Urothelium cell line (cell line): ENCODE measurements at regions not wholly inside any gene's neighbourhood (a gene's known extent, or its start where the extent isn't known, plus 50 kb on each side); places are given as distances from the start of the nearest gene placed in this dataset.

Experiments used
- DNase-seq: peaks from one replicate; pipeline ENCODE4 v3.0.0; 2011; ENCODE audit warnings: low spot score, mixed read lengths
- FAIRE-seq: peaks from 2 replicates; lab custom pipeline; 2011; peaks lifted over from hg19 to GRCh38; lab: Jason Lieb, UNC

GRCh38 chr12:111310076-111310870, 58.6 kb downstream of the PHETA1 start:
- FAIRE-seq = no peak
- no peak for DNase-seq

GRCh38 chr12:111309584-111309983, 59.3 kb downstream of the PHETA1 start:
- FAIRE-seq (no peak), DNase-seq (no peak)

DNA sequence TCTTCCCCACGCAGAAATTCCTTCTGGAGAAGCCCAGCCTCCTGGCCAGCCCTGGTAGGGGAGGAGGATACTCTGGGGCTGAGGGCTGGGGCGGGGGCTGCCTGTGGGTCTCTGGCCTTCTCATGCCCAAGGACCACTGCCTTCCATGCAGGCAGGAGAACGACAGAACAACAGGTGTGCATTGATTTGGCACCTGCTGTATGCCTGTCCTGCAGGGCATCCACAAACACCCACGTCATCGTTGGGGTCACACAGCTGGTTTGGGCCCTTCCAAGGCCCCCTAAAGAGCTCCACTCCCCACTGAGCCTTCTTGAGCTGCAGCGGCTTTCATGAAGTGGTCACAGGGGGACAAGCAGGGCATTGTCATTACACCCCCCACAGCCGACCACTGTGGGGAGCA, 60.4 kb downstream of the PHETA1 start:
- no peak for FAIRE-seq
- DNase-seq = no peak

DNA sequence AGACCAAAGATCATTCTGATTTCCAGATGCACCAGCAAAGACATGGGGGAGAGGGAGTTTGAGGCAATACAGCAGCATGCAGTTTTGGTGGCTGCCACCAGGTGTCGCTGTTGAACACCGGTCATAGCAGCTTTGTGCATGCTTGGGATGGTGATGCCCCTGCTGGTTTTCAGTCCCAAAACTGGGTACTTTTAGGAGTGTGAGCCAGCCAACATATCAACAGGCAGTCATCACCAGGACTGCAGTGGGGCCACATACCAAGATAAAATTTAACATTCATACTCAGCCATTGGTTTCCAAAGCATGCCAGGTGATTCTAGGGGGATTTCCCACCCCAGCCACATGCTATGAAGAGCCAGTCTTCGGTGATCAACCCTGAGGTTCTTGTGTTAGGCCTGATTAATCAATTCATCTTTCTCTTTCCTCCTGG, 64.2 kb downstream of the PHETA1 start:
- DNase-seq (peak; percentile 60), FAIRE-seq (no peak)

- no peak for FAIRE-seq
- DNase-seq = no peak
Observed at GRCh38 chr12:111303531-111303930, 65.4 kb downstream of the PHETA1 start.

GRCh38 chr12:111298582-111299436, 70.1 kb downstream of the PHETA1 start:
- peak; percentile 76 for DNase-seq

DNA sequence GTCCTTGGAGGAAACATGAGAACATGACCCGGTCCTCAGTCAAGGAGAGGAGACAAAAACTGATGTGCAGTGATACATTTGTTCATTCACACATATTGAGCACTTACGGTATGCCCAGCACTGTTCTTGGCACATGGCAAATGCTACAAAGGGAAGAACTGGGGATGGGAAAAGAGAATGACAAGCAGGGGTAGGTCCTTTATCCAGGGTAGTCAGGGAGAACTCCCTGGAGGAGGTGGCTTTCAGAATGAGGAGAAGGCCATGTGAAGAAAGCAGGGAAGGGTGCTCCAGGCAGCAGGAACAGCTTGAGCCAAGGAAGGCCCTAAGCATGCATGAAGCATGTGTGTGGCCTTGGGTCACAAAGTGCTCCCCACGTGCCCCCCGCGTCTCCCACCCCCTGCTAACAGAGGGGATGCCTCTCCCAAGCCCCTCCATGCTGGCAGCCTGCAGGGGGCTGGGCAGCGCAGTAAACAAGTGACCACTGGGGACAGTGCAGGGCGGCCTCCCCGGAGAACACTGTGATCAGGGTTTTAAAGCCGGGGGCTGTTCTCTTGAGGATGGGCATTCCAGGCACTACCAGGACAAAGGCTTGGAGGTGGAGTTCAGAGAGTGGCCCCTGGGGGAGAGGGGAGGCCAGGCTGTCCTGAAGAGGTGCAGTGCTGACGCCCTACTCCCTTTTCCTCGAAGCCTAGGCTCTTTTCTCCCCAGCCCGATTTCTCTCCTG, 71.0 kb downstream of the PHETA1 start:
- DNase-seq (no peak), FAIRE-seq (no peak)

More at GRCh38 chr12:111298582-111299436, 70.1 kb downstream of the PHETA1 start:
- no peak for FAIRE-seq

DNA sequence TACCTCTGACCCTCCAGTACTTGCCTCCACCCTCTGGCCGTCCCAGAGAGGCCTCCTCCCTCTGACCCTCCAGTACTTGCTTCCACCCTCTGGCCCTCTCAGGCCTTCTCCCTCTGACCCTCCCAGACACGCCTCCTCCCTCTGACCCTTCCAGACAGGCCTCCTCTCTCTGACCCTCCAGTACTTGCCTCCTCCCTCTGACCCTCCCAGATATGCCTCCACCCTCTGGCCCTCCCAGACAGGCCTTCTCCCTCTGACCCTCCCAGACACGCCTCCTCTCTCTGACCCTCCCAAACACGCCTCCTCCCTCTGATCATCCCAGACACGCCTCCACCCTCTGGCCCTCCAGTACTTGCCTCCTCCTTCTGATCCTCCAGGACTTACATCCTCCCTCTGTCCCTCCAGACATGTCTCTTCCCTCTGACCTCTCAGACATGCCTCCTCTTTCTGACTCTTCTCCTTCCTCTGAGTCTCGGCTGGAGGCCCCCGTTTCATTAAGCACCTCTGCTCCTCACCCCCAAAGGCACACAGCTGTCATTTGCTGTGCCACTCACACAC, 71.9 kb downstream of the PHETA1 start:
- DNase-seq (no peak), FAIRE-seq (no peak)

DNA sequence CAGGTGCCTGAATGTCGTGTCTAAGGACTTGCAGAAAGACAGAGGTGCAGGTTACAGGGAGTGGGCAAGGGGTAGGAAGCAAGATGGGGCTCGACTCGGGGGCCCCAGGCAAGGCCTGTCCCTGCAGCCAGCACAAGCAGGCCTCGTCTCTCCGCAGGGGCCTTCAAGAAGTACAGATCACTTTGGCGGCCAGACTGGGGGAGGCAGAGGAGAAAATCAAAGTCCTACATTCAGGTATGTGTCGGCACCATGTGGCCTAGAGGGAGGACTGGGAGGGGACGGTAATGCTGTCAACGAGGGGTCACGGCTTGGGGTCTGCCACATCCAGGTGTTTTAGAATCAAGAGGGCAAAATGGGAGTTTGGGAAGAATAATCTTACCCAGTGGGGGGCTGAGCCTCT, 73.7 kb downstream of the PHETA1 start:
- no peak for DNase-seq
- no peak for FAIRE-seq

- FAIRE-seq = no peak
Observed at GRCh38 chr12:111293266-111294009, 75.5 kb downstream of the PHETA1 start.

GRCh38 chr12:111291357-111291756, 77.5 kb downstream of the PHETA1 start:
- no peak for FAIRE-seq

More at GRCh38 chr12:111293266-111294009, 75.5 kb downstream of the PHETA1 start:
- no peak for DNase-seq

DNA sequence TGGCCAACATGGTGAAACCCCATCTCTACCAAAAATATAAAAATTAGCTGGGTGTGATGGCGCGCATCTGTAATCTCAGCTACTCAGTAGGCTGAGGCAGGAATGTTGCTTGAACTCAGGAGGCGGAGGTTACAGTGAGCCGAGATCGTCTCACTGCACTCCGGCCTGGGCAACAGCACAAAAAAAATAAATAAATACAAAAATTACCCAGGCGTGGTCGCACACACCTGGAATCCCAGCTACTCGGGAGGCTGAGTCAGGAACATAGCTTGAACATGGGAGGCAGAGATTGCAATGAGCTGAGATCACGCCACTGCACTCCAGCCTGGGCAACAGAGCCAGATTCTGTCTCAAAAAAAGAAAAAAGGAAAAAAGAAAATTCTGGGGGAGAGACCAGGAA, 80.1 kb downstream of the PHETA1 start:
- FAIRE-seq (no peak), DNase-seq (no peak)

More at GRCh38 chr12:111291357-111291756, 77.5 kb downstream of the PHETA1 start:
- no peak for DNase-seq

- DNase-seq (no peak), FAIRE-seq (no peak)
Observed at GRCh38 chr12:111287125-111287900, 81.6 kb downstream of the PHETA1 start.

DNA sequence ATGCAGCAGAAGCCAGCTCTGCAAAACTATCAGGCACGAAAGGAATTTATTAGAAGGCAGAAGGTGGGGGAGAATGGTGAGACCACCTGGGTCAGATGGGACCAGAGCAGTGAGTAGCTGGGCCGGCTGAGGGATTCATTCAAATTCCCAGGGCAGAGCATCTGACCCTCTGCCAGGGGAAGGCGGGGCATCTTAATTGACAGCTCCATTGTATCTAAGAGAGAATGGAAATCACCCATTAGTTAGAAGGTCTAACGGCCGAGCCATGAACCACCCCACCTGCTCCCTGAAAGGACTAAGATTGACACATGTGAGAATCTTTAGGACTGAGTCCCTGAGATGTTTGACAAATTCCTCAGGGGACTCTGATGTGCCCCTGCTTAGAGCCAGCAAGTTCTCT, 83.7 kb downstream of the PHETA1 start:
- no peak for DNase-seq
- no peak for FAIRE-seq

DNA sequence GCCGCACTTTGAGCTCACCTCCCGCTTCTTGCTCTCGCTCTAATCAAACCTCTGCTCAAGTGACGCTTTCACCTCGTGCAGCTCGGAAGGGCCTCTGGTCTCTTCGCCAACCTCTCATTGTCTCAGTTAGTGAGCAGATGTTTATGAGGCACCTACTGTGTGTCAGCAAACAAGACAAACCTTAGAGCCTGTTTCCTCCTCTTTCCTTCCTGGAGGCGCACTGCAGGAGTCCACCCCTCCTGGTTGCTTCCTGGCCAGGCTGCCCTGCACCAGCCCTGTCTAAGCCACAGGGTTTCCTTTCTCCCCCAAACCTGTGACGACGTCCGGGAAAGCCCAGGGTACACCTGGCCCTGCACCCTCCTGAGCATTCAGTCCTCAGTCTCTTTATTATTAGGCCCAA, 84.2 kb downstream of the PHETA1 start:
- DNase-seq = no peak
- no peak for FAIRE-seq

- no peak for FAIRE-seq
- DNase-seq = no peak
Observed at GRCh38 chr12:111283966-111284365, 84.9 kb downstream of the PHETA1 start.

DNA sequence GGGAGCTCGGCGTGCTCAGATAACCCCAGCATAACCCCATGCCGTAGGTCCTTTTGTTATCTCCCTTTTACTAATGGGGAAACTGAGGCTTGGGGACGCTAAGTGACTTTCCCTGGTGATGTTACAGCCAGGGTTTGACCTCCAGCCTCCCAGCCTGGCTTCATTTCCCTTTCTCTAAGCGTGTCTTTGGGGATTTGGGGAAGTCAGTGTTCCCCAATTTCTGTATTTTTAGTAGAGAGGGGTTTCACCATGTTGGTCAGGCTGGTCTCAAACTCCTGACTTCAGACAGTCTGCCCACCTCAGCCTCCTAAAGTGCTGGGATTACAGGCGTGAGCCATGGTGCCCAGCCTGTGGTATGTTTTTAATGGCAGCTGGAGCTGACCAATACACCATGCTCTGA, 85.4 kb downstream of the PHETA1 start:
- FAIRE-seq = no peak
- DNase-seq = no peak

DNA sequence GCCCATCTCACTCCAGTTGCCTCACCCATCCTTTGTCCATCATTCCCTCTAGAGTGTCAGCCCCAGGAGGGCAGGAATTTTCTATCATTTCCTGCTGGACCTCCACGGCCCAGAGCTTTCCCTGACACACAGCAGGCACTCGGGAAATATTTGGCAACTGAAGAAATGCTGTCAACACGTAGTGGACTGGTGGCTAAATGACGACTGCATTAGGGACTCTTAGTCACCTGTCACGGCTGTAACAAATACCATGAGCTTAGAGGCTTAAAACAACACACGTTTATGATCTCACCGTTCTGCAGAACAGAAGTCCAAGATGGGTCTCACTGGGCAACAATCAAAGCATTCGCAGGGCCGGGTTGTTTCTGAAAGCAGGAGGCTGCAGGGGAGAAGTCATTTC, 91.3 kb downstream of the PHETA1 start:
- DNase-seq = no peak
- FAIRE-seq = no peak

- FAIRE-seq (no peak), DNase-seq (no peak)
Observed at GRCh38 chr12:111276146-111276545, 92.7 kb downstream of the PHETA1 start.
